Spleen (tissue), 11 donors: ENCODE measurements at regions not wholly inside any gene's neighbourhood (a gene's known extent, or its start where the extent isn't known, plus 50 kb on each side); places are given as distances from the start of the nearest gene placed in this dataset.

Source experiments
- DNase-seq: peaks from one replicate; pipeline ENCODE4 v3.0.0-alpha.2; 2020
- H3K27ac ChIP-seq, 8 donors: fragments of 200-600 bp; sonication (generic) in 7 of 8; 1 replicate in 4 of 8; 2 replicates in 4 of 8; pipeline versions ENCODE4 v1.5.0 to v1.8.0; 2016 to 2021; ENCODE audit warnings: inconsistent platforms in 4 of 8, mild to moderate bottlenecking in 4 of 8, moderate library complexity in 1 of 8
- H3K27me3 ChIP-seq, 7 donors: fragments of 200-600 bp; sonication (generic) in 6 of 7; replicated peaks in 1 of 7; 1 replicate in 4 of 7; 2 replicates in 3 of 7; pipeline versions ENCODE4 v1.5.0 to v1.8.0; 2016 to 2021; ENCODE audit warnings: inconsistent platforms in 3 of 7, mild to moderate bottlenecking in 1 of 7
- H3K36me3 ChIP-seq, 6 donors: fragments of 200-600 bp; sonication (generic) in 5 of 6; 1 replicate in 4 of 6; 2 replicates in 2 of 6; pipeline versions ENCODE4 v1.5.0 to v1.8.0; 2016 to 2021; ENCODE audit warnings: inconsistent platforms in 2 of 6
- H3K4me1 ChIP-seq, 6 donors: fragments of 200-600 bp; sonication (generic) in 5 of 6; 1 replicate in 3 of 6; 2 replicates in 3 of 6; pipeline versions ENCODE4 v1.5.0 to v1.8.0; 2016 to 2021; ENCODE audit warnings: inconsistent platforms in 3 of 6
- H3K4me3 ChIP-seq, 8 donors: fragments of 200-600 bp; sonication (generic) in 7 of 8; 1 replicate in 4 of 8; 2 replicates in 4 of 8; pipeline versions ENCODE4 v1.5.0 to v1.8.0; 2016 to 2021; ENCODE audit warnings: inconsistent platforms in 4 of 8, mild to moderate bottlenecking in 4 of 8, moderate library complexity in 2 of 8
- H3K9me3 ChIP-seq, 8 donors: fragments of 200-600 bp; sonication (generic) in 7 of 8; 1 replicate in 4 of 8; 2 replicates in 4 of 8; pipeline versions ENCODE4 v1.5.0 to v1.8.0; 2016 to 2021; ENCODE audit warnings: inconsistent platforms in 4 of 8
- CTCF ChIP-seq, 11 experiments: fragments of 200-600 bp in 7 of 11; fragments of 450-650 bp in 4 of 11; sonication (generic) in 4 of 11; IDR thresholded peaks in 8 of 11; conservative IDR thresholded peaks in 3 of 11; 1 replicate in 7 of 11; 2 replicates in 4 of 11; pipeline versions ENCODE4 v1.4.0 to v1.8.0; 2016 to 2021; ENCODE audit warnings: antibody characterized with exemption in 11 of 11, inconsistent platforms in 4 of 11, mild to moderate bottlenecking in 1 of 11
- POLR2A ChIP-seq, 3 donors: fragments of 450-650 bp; IDR thresholded peaks; one replicate each; pipeline ENCODE4 v1.5.1; 2017; ENCODE audit warnings: antibody characterized with exemption in 3 of 3, mild to moderate bottlenecking in 1 of 3
- POLR2AphosphoS5 ChIP-seq, 3 donors: sonication (generic); formaldehyde crosslinking; IDR thresholded peaks; one replicate each; pipeline ENCODE4 v1.5.1; 2017; ENCODE audit warnings: antibody characterized with exemption in 3 of 3
- WGBS, 5 donors: extraction: QIAGEN DNeasy Blood & Tissue Kit in 3 of 5; methylation state at CpG; one replicate each; pipeline versions ENCODE4 v1.1.5 to v1.1.7; 2013 to 2018; 5-methylcytosine and 5-hydroxymethylcytosine counted together
- intact Hi-C: fragments of 100-400 bp; cut with DNase I; formaldehyde crosslinking; loops from one replicate; pipeline ENCODE4 v1.15.0; 2023; ENCODE audit warnings: low total_unique reads
- donor health status: healthy with polysubstance abuse.
- donor health status: DM: no; HTN: no; CAD: no; lungs with moderate emphysema.
- donor health status: DM: no; HTN: no; CAD: no.
- donor health status: Bipolar disorder and iron deficiency.
- donor health status: healthy.
- donor health status: DM: no; HTN: no; CAD: no.
- donor health status: DM: yes; HTN: yes; CAD: no.

GRCh38 chr14:87483271-87484260, 509.4 kb downstream of the GALC start:
- intact Hi-C loops: no loop called here
- Histone ChIP-seq H3K36me3 (no peaks in the 10 kb centered on the region), H3K9me3 (peaks cover 0 to 15% (median 2%) of the 10 kb centered on the region in 8 donors), H3K27ac (no peak overlapping the region), H3K27me3 (no peaks in the 10 kb centered on the region), H3K4me3 (no peak overlapping the region), H3K4me1 (no peaks in the 10 kb centered on the region)
- no peak for DNase-seq
- WGBS, 5 donors: 76 to 87% (median 78%) methylated on average over 8 of the region's 8 CpGs
- no peak for TF ChIP-seq POLR2A (IDR thresholded peaks at IDR 0.05)
- no peak for TF ChIP-seq POLR2AphosphoS5 (IDR thresholded peaks at IDR 0.05)
- TF ChIP-seq CTCF (IDR thresholded peaks at IDR 0.05 in 8 of 11, conservative IDR thresholded peaks at IDR 0.05 in 3 of 11): no peak

GRCh38 chr14:87468531-87468930, 524.5 kb downstream of the GALC start:
- intact Hi-C loops: no loop called here
- H3K27me3 ChIP-seq: no peaks in the 10 kb centered on the region
- no peak for DNase-seq
- peaks cover 0 to 9% (median 0%) of the 10 kb centered on the region in 8 donors for H3K9me3 ChIP-seq
- no peak overlapping the region for H3K4me3 ChIP-seq
- no peaks in the 10 kb centered on the region for H3K36me3 ChIP-seq
- no peaks in the 10 kb centered on the region for H3K4me1 ChIP-seq
- no peak overlapping the region for H3K27ac ChIP-seq
- TF ChIP-seq CTCF (IDR thresholded peaks at IDR 0.05 in 8 of 11, conservative IDR thresholded peaks at IDR 0.05 in 3 of 11) (no peak), POLR2AphosphoS5 (IDR thresholded peaks at IDR 0.05) (no peak), POLR2A (IDR thresholded peaks at IDR 0.05) (no peak)
- WGBS, 5 donors: 88 to 91% (median 90%) methylated on average over 1 of the region's 1 CpG

GRCh38 chr14:87467578-87467977, 525.4 kb downstream of the GALC start:
- DNase-seq: no peak
- intact Hi-C loops: no loop called here
- no peak for TF ChIP-seq POLR2A (IDR thresholded peaks at IDR 0.05)
- TF ChIP-seq POLR2AphosphoS5 (IDR thresholded peaks at IDR 0.05): no peak
- TF ChIP-seq CTCF (IDR thresholded peaks at IDR 0.05 in 8 of 11, conservative IDR thresholded peaks at IDR 0.05 in 3 of 11): no peak
- Histone ChIP-seq H3K27ac (no peak overlapping the region), H3K4me3 (no peak overlapping the region), H3K36me3 (no peaks in the 10 kb centered on the region), H3K27me3 (no peaks in the 10 kb centered on the region), H3K9me3 (peaks cover 0 to 10% (median 0%) of the 10 kb centered on the region in 8 donors), H3K4me1 (no peaks in the 10 kb centered on the region)
- WGBS, 5 donors: 75 to 86% (median 85%) methylated on average over 1 of the region's 1 CpG

GRCh38 chr14:87465770-87466169, 527.2 kb downstream of the GALC start:
- Histone ChIP-seq H3K4me3 (no peak overlapping the region), H3K27me3 (no peaks in the 10 kb centered on the region), H3K27ac (no peak overlapping the region), H3K4me1 (no peaks in the 10 kb centered on the region), H3K9me3 (peaks cover 0 to 10% (median 0%) of the 10 kb centered on the region in 8 donors), H3K36me3 (no peaks in the 10 kb centered on the region)
- no peak for DNase-seq
- intact Hi-C loops: no loop called here
- 66 to 81% (median 74%) methylated on average over 4 of the region's 4 CpGs for WGBS, 5 donors
- TF ChIP-seq CTCF (IDR thresholded peaks at IDR 0.05 in 8 of 11, conservative IDR thresholded peaks at IDR 0.05 in 3 of 11) (no peak), POLR2A (IDR thresholded peaks at IDR 0.05) (no peak), POLR2AphosphoS5 (IDR thresholded peaks at IDR 0.05) (no peak)
